Upper lobe of right lung (tissue), 1 donor: ENCODE measurements at regions not wholly inside any gene's neighbourhood (a gene's known extent, or its start where the extent isn't known, plus 50 kb on each side); places are given as distances from the start of the nearest gene placed in this dataset.

ENCODE experiments used
- ATAC-seq: fragments of 200-7000 bp; cut with Tn5 transposase; one replicate; pipeline ENCODE4 v1.9.1; 2020; ENCODE audit warnings: mild to moderate bottlenecking, moderate library complexity
- DNase-seq: peaks from one replicate; pipeline ENCODE4 v3.0.0-alpha.2; 2020
- H3K27ac ChIP-seq: fragments of 200-600 bp; one replicate; pipeline ENCODE4 v1.8.0; 2022
- H3K27me3 ChIP-seq: fragments of 200-600 bp; one replicate; pipeline ENCODE4 v1.8.0; 2022; ENCODE audit warnings: mild to moderate bottlenecking
- H3K36me3 ChIP-seq: fragments of 200-600 bp; one replicate; pipeline ENCODE4 v1.8.0; 2022
- H3K4me1 ChIP-seq: fragments of 200-600 bp; one replicate; pipeline ENCODE4 v1.8.0; 2022
- H3K4me3 ChIP-seq: fragments of 200-600 bp; one replicate; pipeline ENCODE4 v1.8.0; 2022; ENCODE audit warnings: mild to moderate bottlenecking
- H3K9me3 ChIP-seq: fragments of 200-600 bp; one replicate; pipeline ENCODE4 v1.8.0; 2022
- CTCF ChIP-seq: fragments of 200-600 bp; IDR thresholded peaks from one replicate; pipeline ENCODE4 v1.8.0; 2022; ENCODE audit warnings: antibody characterized with exemption
- intact Hi-C: fragments of 100-400 bp; cut with DNase I; formaldehyde crosslinking; loops from one replicate; pipeline ENCODE4 v1.11.0; 2022
- donor health status: DM: no; HTN: yes; CAD: no; lungs with severe emphysema.

- no peak overlapping the region for H3K4me3 ChIP-seq
- intact Hi-C loops, result no loop called here
- H3K9me3 ChIP-seq, result no peaks in the 10 kb centered on the region
- TF ChIP-seq CTCF, result no peak
- no peak overlapping the region for H3K27ac ChIP-seq
- H3K36me3 ChIP-seq, result no peaks in the 10 kb centered on the region
- DNase-seq, result no peak
- no peaks in the 10 kb centered on the region for H3K27me3 ChIP-seq
- no peak for ATAC-seq
- no peaks in the 10 kb centered on the region for H3K4me1 ChIP-seq
Measured at GRCh38 chr7:109076396-109076972, 506.8 kb downstream of the DNAJB9 start.

DNA sequence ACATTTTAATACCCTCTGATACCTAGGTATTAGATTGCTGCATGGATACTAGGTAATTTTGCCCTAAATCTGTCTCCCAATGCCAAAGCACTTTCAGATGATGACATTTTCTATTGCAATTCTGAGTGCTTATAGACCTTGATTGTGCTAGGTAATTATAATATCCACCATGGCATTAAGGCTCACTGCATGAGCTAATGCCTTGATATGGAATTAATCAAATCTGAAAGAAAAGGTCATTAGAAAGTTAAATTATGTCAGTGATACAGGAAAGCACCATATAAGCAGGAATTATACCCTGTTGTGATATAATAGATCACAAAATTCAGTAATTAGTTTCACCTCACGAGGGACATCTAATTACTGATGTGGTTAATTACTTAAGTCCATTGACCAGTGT, 521.4 kb downstream of the DNAJB9 start:
- DNase-seq (no peak), ATAC-seq (no peak)
- TF ChIP-seq CTCF, result no peak
- Histone ChIP-seq H3K4me3 (no peak overlapping the region), H3K27ac (no peak overlapping the region), H3K27me3 (no peaks in the 10 kb centered on the region), H3K4me1 (no peaks in the 10 kb centered on the region), H3K36me3 (no peaks in the 10 kb centered on the region), H3K9me3 (no peaks in the 10 kb centered on the region)
- intact Hi-C loops, result no loop called here

- no peaks in the 10 kb centered on the region for H3K9me3 ChIP-seq
- intact Hi-C loops, result no loop called here
- H3K27ac ChIP-seq, result no peak overlapping the region
- no peaks in the 10 kb centered on the region for H3K27me3 ChIP-seq
- no peak for DNase-seq
- H3K4me1 ChIP-seq, result no peaks in the 10 kb centered on the region
- no peak for TF ChIP-seq CTCF
- no peaks in the 10 kb centered on the region for H3K36me3 ChIP-seq
- H3K4me3 ChIP-seq, result no peak overlapping the region
- no peak for ATAC-seq
Measured at GRCh38 chr7:109092268-109092667, 522.6 kb downstream of the DNAJB9 start.

DNA sequence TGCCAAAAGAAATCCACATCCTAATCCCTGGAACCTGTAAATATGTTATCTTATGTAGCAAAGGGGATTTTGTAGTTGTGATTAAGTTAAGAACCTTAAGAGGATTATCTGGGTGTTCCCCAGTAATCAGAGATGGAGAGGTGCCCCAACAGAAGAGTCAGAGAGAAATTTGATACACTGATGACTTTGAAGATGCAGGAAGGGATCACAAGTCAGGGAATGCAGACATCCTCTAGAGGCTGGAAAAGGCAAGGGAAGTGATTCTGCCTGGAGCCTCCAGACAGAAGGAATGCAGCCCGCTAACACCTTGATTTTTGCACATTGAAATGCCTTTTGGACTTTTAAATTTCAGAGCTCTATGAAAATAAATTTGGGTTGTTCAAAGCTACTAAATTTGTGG, 531.7 kb downstream of the DNAJB9 start:
- intact Hi-C loops, result no loop called here
- Histone ChIP-seq H3K27ac (no peak overlapping the region), H3K4me3 (no peak overlapping the region), H3K9me3 (no peaks in the 10 kb centered on the region), H3K27me3 (no peaks in the 10 kb centered on the region), H3K36me3 (no peaks in the 10 kb centered on the region), H3K4me1 (no peaks in the 10 kb centered on the region)
- ATAC-seq (no peak), DNase-seq (no peak)
- no peak for TF ChIP-seq CTCF

DNA sequence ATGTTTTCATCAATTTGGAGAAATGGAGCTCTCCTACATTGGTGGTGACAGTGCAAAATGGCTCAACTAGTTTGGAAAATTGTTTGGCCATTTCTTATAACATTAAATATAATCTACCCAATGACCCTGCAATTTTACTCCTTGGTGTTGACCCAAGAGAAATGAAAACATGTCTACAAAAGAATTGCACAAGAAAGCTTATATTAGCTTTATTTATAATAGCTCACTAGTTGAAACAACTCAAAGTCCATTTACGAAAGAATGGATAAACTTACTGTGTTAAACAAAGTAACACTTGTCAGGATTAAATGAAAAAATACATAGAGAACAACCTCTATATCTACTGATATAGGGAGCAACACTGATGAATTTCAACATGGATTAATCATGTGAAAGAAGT, 539.9 kb downstream of the DNAJB9 start:
- no peak overlapping the region for H3K27ac ChIP-seq
- intact Hi-C loops, result no loop called here
- no peaks in the 10 kb centered on the region for H3K4me1 ChIP-seq
- no peak for ATAC-seq
- H3K9me3 ChIP-seq, result no peaks in the 10 kb centered on the region
- no peak for DNase-seq
- H3K36me3 ChIP-seq, result no peaks in the 10 kb centered on the region
- no peak for TF ChIP-seq CTCF
- H3K4me3 ChIP-seq, result no peak overlapping the region
- H3K27me3 ChIP-seq, result no peaks in the 10 kb centered on the region

GRCh38 chr7:109111086-109111485, 541.4 kb downstream of the DNAJB9 start:
- no peaks in the 10 kb centered on the region for H3K36me3 ChIP-seq
- no peak overlapping the region for H3K27ac ChIP-seq
- ATAC-seq (no peak), DNase-seq (no peak)
- no peaks in the 10 kb centered on the region for H3K27me3 ChIP-seq
- no peak for TF ChIP-seq CTCF
- H3K4me1 ChIP-seq, result no peaks in the 10 kb centered on the region
- intact Hi-C loops, result no loop called here
- no peak overlapping the region for H3K4me3 ChIP-seq
- H3K9me3 ChIP-seq, result no peaks in the 10 kb centered on the region
